WTC11 (cell line): ENCODE measurements at regions not wholly inside any gene's neighbourhood (a gene's known extent, or its start where the extent isn't known, plus 50 kb on each side); places are given as distances from the start of the nearest gene placed in this dataset.

Experiments used
- ATAC-seq: fragments of 200-7000 bp; cut with Tn5 transposase; 2 replicates; pipeline ENCODE4 v1.10.0; 2021; ENCODE audit warnings: mild to moderate bottlenecking, moderate library complexity
- CTCF ChIA-PET: fragments of 300-600 bp; sonication (Branson Sonifier 250); formaldehyde crosslinking; loops from one replicate; lab custom pipeline; 2021; ENCODE audit warnings: antibody characterized with exemption; lab: Charles Lee
- POLR2A ChIA-PET: fragments of 350-600 bp; sonication (Branson Sonifier 250); formaldehyde crosslinking; loops from one replicate; lab custom pipeline; 2021; ENCODE audit warnings: antibody characterized with exemption; lab: Charles Lee
- DNase-seq: peaks from one replicate; pipeline ENCODE4 v3.0.0; 2021; ENCODE audit warnings: low spot score
- H3K27ac Mint-ChIP-seq: 2 replicates; pipeline ENCODE4 v1.8.0; 2021; ENCODE audit warnings: mixed read lengths
- H3K27me3 Mint-ChIP-seq: 2 replicates; pipeline ENCODE4 v1.8.0; 2021; ENCODE audit warnings: low read depth, mild to moderate bottlenecking, moderate library complexity, mixed read lengths
- H3K36me3 Mint-ChIP-seq: 2 replicates; pipeline ENCODE4 v1.8.0; 2021; ENCODE audit warnings: mixed read lengths
- H3K4me1 Mint-ChIP-seq: 2 replicates; pipeline ENCODE4 v1.8.0; 2022; ENCODE audit warnings: mixed read lengths
- H3K4me3 Mint-ChIP-seq: 2 replicates; pipeline ENCODE4 v1.8.0; 2021; ENCODE audit warnings: mild to moderate bottlenecking, moderate library complexity, mixed read lengths
- H3K9me3 Mint-ChIP-seq: 2 replicates; pipeline ENCODE4 v1.8.0; 2021; ENCODE audit warnings: mixed read lengths
- ATF3 ChIP-seq: sonication (generic); formaldehyde crosslinking; conservative IDR thresholded peaks from 2 replicates; pipeline ENCODE4 v1.8.1; 2022; ENCODE audit warnings: mild to moderate bottlenecking, missing genetic modification reagents
- ESRRA ChIP-seq: sonication (generic); formaldehyde crosslinking; IDR thresholded peaks from 2 replicates; pipeline ENCODE4 v1.8.1; 2022; ENCODE audit warnings: mild to moderate bottlenecking, missing genetic modification reagents, borderline replicate concordance
- ETV6 ChIP-seq: sonication (generic); formaldehyde crosslinking; IDR thresholded peaks from 2 replicates; pipeline ENCODE4 v1.8.1; 2022; ENCODE audit warnings: mild to moderate bottlenecking, missing genetic modification reagents
- FOXK1 ChIP-seq: sonication (generic); formaldehyde crosslinking; IDR thresholded peaks from 2 replicates; pipeline ENCODE4 v1.8.0; 2022; ENCODE audit warnings: mild to moderate bottlenecking, moderate library complexity, missing genetic modification reagents
- GABPB1 ChIP-seq: sonication (generic); formaldehyde crosslinking; IDR thresholded peaks from 2 replicates; pipeline ENCODE4 v1.8.1; 2023; ENCODE audit warnings: mild to moderate bottlenecking, missing genetic modification reagents
- GRHL2 ChIP-seq: fragments of 250-450 bp; sonication (Bioruptor Pico); IDR thresholded peaks from 2 replicates; pipeline ENCODE4 v1.8.0; 2022; ENCODE audit warnings: mild to moderate bottlenecking, moderate library complexity; ENCODE audit not compliant: insufficient replicate concordance, severe bottlenecking
- HMGA2 ChIP-seq: fragments of 250-450 bp; sonication (Bioruptor Pico); IDR thresholded peaks from 2 replicates; pipeline ENCODE4 v1.4.0; 2021; ENCODE audit warnings: mild to moderate bottlenecking, moderate library complexity
- MYBL2 ChIP-seq: sonication (generic); formaldehyde crosslinking; IDR thresholded peaks from 2 replicates; pipeline ENCODE4 v1.8.1; 2023; ENCODE audit warnings: mild to moderate bottlenecking, moderate library complexity, missing genetic modification reagents
- NR2C2 ChIP-seq: sonication (generic); formaldehyde crosslinking; IDR thresholded peaks from 2 replicates; pipeline ENCODE4 v1.8.0; 2022; ENCODE audit warnings: mild to moderate bottlenecking, missing genetic modification reagents
- PRRX2 ChIP-seq: fragments of 250-450 bp; sonication (Bioruptor Pico); IDR thresholded peaks from 2 replicates; pipeline ENCODE4 v1.8.0; 2021; ENCODE audit warnings: mild to moderate bottlenecking
- RELA ChIP-seq: sonication (generic); formaldehyde crosslinking; IDR thresholded peaks from 2 replicates; pipeline ENCODE4 v1.8.1; 2022; ENCODE audit warnings: missing genetic modification reagents, mild to moderate bottlenecking, borderline replicate concordance
- RORB ChIP-seq: fragments of 250-450 bp; sonication (Bioruptor Pico); IDR thresholded peaks from 2 replicates; pipeline ENCODE4 v1.9.0; 2021; ENCODE audit warnings: mild to moderate bottlenecking
- TEAD1 ChIP-seq: sonication (generic); formaldehyde crosslinking; IDR thresholded peaks from 2 replicates; pipeline ENCODE4 v1.8.0; 2022; ENCODE audit warnings: mild to moderate bottlenecking, missing genetic modification reagents
- TEAD4 ChIP-seq: sonication (generic); formaldehyde crosslinking; IDR thresholded peaks from 2 replicates; pipeline ENCODE4 v1.8.0; 2022; ENCODE audit warnings: mild to moderate bottlenecking, missing genetic modification reagents
- USF1 ChIP-seq: sonication (generic); formaldehyde crosslinking; IDR thresholded peaks from 2 replicates; pipeline ENCODE4 v1.8.0; 2022; ENCODE audit warnings: mild to moderate bottlenecking, missing genetic modification reagents
- ZBTB21 ChIP-seq: sonication (generic); formaldehyde crosslinking; IDR thresholded peaks from 2 replicates; pipeline ENCODE4 v1.8.1; 2023; ENCODE audit warnings: mild to moderate bottlenecking, missing genetic modification reagents, borderline replicate concordance
- ZNF263 ChIP-seq: sonication (generic); formaldehyde crosslinking; IDR thresholded peaks from 2 replicates; pipeline ENCODE4 v1.8.1; 2022; ENCODE audit warnings: low read depth, mild to moderate bottlenecking, moderate library complexity, missing genetic modification reagents
- ZNF396 ChIP-seq: fragments of 250-450 bp; sonication (Bioruptor Pico); IDR thresholded peaks from 2 replicates; pipeline ENCODE4 v1.8.0; 2021; ENCODE audit warnings: mild to moderate bottlenecking, moderate library complexity, borderline replicate concordance
- TF ChIP-seq, protein P1 (sequence below): sonication (generic); formaldehyde crosslinking; IDR thresholded peaks from 2 replicates; pipeline ENCODE4 v1.8.0; 2023; ENCODE audit warnings: mild to moderate bottlenecking, missing genetic modification reagents
- TF ChIP-seq, protein P2 (sequence below): fragments of 250-450 bp; sonication (Bioruptor Pico); IDR thresholded peaks from 2 replicates; pipeline ENCODE4 v1.8.0; 2021; ENCODE audit warnings: mild to moderate bottlenecking
- TF ChIP-seq, protein P3 (sequence below): fragments of 250-450 bp; sonication (Bioruptor Pico); IDR thresholded peaks from 2 replicates; pipeline ENCODE4 v2.1.2; 2022; ENCODE audit warnings: mild to moderate bottlenecking, moderate library complexity
- TF ChIP-seq, protein P4 (sequence below): sonication (generic); formaldehyde crosslinking; IDR thresholded peaks from 2 replicates; pipeline ENCODE4 v1.8.1; 2023; ENCODE audit warnings: mild to moderate bottlenecking, missing genetic modification reagents, moderate library complexity
- TF ChIP-seq, protein P5 (sequence below): sonication (generic); formaldehyde crosslinking; IDR thresholded peaks from 2 replicates; pipeline ENCODE4 v1.8.1; 2022; ENCODE audit warnings: mild to moderate bottlenecking, missing genetic modification reagents, moderate library complexity, borderline replicate concordance
- TF ChIP-seq, protein P6 (sequence below): sonication (generic); formaldehyde crosslinking; IDR thresholded peaks from 2 replicates; pipeline ENCODE4 v1.8.0; 2022; ENCODE audit warnings: mild to moderate bottlenecking, missing genetic modification reagents

- H3K27ac Mint-ChIP-seq: no peak overlapping the region
- ATAC-seq (no peak), DNase-seq (no peak)
- TF ChIP-seq, protein P1, sequence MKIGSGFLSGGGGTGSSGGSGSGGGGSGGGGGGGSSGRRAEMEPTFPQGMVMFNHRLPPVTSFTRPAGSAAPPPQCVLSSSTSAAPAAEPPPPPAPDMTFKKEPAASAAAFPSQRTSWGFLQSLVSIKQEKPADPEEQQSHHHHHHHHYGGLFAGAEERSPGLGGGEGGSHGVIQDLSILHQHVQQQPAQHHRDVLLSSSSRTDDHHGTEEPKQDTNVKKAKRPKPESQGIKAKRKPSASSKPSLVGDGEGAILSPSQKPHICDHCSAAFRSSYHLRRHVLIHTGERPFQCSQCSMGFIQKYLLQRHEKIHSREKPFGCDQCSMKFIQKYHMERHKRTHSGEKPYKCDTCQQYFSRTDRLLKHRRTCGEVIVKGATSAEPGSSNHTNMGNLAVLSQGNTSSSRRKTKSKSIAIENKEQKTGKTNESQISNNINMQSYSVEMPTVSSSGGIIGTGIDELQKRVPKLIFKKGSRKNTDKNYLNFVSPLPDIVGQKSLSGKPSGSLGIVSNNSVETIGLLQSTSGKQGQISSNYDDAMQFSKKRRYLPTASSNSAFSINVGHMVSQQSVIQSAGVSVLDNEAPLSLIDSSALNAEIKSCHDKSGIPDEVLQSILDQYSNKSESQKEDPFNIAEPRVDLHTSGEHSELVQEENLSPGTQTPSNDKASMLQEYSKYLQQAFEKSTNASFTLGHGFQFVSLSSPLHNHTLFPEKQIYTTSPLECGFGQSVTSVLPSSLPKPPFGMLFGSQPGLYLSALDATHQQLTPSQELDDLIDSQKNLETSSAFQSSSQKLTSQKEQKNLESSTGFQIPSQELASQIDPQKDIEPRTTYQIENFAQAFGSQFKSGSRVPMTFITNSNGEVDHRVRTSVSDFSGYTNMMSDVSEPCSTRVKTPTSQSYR (CRISPR knock-in tag): no peak
- no peak for TF ChIP-seq PRRX2 (CRISPR knock-in tag)
- TF ChIP-seq, protein P2, sequence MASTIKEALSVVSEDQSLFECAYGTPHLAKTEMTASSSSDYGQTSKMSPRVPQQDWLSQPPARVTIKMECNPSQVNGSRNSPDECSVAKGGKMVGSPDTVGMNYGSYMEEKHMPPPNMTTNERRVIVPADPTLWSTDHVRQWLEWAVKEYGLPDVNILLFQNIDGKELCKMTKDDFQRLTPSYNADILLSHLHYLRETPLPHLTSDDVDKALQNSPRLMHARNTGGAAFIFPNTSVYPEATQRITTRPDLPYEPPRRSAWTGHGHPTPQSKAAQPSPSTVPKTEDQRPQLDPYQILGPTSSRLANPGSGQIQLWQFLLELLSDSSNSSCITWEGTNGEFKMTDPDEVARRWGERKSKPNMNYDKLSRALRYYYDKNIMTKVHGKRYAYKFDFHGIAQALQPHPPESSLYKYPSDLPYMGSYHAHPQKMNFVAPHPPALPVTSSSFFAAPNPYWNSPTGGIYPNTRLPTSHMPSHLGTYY (CRISPR knock-in tag): no peak
- no peak for TF ChIP-seq RORB
- no peak for TF ChIP-seq GABPB1 (CRISPR knock-in tag)
- no peak for TF ChIP-seq ZBTB21 (CRISPR knock-in tag)
- TF ChIP-seq TEAD1 (CRISPR knock-in tag): no peak
- no peak for TF ChIP-seq RELA (CRISPR knock-in tag)
- TF ChIP-seq USF1 (CRISPR knock-in tag): no peak
- H3K4me1 Mint-ChIP-seq: peaks cover 12% of the 10 kb centered on the region
- H3K9me3 Mint-ChIP-seq: no peaks in the 10 kb centered on the region
- POLR2A ChIA-PET: no interaction called here
- H3K4me3 Mint-ChIP-seq: no peak overlapping the region
- H3K27me3 Mint-ChIP-seq: no peaks in the 10 kb centered on the region
- CTCF ChIA-PET: no interaction called here
- no peaks in the 10 kb centered on the region for H3K36me3 Mint-ChIP-seq
These were observed 221.7 kb downstream of the ALG10B start for GRCh38 chr12:38538319-38538718.

- Mint-ChIP-seq H3K27ac (no peak overlapping the region), H3K4me3 (no peak overlapping the region), H3K36me3 (no peaks in the 10 kb centered on the region), H3K27me3 (no peaks in the 10 kb centered on the region), H3K4me1 (peaks cover 28% of the 10 kb centered on the region), H3K9me3 (no peaks in the 10 kb centered on the region)
- ChIA-PET CTCF (no interaction called here), POLR2A (no interaction called here)
- TF ChIP-seq ETV6 (no peak), TEAD1 (CRISPR knock-in tag) (no peak), FOXK1 (no peak), USF1 (CRISPR knock-in tag) (no peak), ATF3 (no peak), ZNF396 (CRISPR knock-in tag) (no peak), RORB (no peak), MYBL2 (CRISPR knock-in tag) (no peak), ZNF263 (no peak), HMGA2 (CRISPR knock-in tag) (no peak), NR2C2 (CRISPR knock-in tag) (no peak), ESRRA (no peak), TEAD4 (no peak), GRHL2 (CRISPR knock-in tag) (no peak), GABPB1 (CRISPR knock-in tag) (no peak)
- TF ChIP-seq, protein P3, sequence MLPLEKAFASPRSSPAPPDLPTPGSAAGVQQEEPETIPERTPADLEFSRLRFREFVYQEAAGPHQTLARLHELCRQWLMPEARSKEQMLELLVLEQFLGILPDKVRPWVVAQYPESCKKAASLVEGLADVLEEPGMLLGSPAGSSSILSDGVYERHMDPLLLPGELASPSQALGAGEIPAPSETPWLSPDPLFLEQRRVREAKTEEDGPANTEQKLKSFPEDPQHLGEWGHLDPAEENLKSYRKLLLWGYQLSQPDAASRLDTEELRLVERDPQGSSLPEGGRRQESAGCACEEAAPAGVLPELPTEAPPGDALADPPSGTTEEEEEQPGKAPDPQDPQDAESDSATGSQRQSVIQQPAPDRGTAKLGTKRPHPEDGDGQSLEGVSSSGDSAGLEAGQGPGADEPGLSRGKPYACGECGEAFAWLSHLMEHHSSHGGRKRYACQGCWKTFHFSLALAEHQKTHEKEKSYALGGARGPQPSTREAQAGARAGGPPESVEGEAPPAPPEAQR: no peak
- TF ChIP-seq, protein P4, sequence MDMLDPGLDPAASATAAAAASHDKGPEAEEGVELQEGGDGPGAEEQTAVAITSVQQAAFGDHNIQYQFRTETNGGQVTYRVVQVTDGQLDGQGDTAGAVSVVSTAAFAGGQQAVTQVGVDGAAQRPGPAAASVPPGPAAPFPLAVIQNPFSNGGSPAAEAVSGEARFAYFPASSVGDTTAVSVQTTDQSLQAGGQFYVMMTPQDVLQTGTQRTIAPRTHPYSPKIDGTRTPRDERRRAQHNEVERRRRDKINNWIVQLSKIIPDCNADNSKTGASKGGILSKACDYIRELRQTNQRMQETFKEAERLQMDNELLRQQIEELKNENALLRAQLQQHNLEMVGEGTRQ (CRISPR knock-in tag): no peak
- TF ChIP-seq, protein P5, sequence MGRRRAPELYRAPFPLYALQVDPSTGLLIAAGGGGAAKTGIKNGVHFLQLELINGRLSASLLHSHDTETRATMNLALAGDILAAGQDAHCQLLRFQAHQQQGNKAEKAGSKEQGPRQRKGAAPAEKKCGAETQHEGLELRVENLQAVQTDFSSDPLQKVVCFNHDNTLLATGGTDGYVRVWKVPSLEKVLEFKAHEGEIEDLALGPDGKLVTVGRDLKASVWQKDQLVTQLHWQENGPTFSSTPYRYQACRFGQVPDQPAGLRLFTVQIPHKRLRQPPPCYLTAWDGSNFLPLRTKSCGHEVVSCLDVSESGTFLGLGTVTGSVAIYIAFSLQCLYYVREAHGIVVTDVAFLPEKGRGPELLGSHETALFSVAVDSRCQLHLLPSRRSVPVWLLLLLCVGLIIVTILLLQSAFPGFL: no peak
- TF ChIP-seq, protein P6, sequence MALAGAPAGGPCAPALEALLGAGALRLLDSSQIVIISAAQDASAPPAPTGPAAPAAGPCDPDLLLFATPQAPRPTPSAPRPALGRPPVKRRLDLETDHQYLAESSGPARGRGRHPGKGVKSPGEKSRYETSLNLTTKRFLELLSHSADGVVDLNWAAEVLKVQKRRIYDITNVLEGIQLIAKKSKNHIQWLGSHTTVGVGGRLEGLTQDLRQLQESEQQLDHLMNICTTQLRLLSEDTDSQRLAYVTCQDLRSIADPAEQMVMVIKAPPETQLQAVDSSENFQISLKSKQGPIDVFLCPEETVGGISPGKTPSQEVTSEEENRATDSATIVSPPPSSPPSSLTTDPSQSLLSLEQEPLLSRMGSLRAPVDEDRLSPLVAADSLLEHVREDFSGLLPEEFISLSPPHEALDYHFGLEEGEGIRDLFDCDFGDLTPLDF (CRISPR knock-in tag): no peak
- DNase-seq (no peak), ATAC-seq (no peak)
These were observed 223.6 kb downstream of the ALG10B start for GRCh38 chr12:38540156-38540555.
